HL-60 (cell line): ENCODE measurements at regions not wholly inside any gene's neighbourhood (a gene's known extent, or its start where the extent isn't known, plus 50 kb on each side); places are given as distances from the start of the nearest gene placed in this dataset.

ENCODE experiments used
- DNase-seq, 2 experiments: peaks; one replicate each; pipeline ENCODE4 v3.0.0-alpha.2; 2010 to 2020; ENCODE audit warnings: low read depth in 1 of 2, low spot score in 1 of 2
- H3K27ac ChIP-seq: fragments of 250-450 bp; sonication (Bioruptor Pico); replicated peaks from 2 replicates; pipeline ENCODE4 v1.5.1; 2020; ENCODE audit warnings: mild to moderate bottlenecking, moderate library complexity
- H3K27me3 ChIP-seq: fragments of 250-450 bp; sonication (Bioruptor Pico); 2 replicates; pipeline ENCODE4 v1.5.1; 2021; ENCODE audit warnings: mild to moderate bottlenecking, moderate library complexity; ENCODE audit not compliant: insufficient read depth, poor library complexity, severe bottlenecking
- H3K4me3 ChIP-seq: replicated peaks from 2 replicates; pipeline ENCODE4 v1.5.1; 2011; ENCODE audit warnings: mild to moderate bottlenecking, control low read depth, low read length; ENCODE audit not compliant: insufficient read depth
- GABPA ChIP-seq: IDR thresholded peaks from 2 replicates; pipeline ENCODE4 v1.6.1; 2012; ENCODE audit warnings: low read depth
- POLR2AphosphoS5 ChIP-seq: IDR thresholded peaks from 2 replicates; pipeline ENCODE4 v1.6.1; 2012; ENCODE audit warnings: low read depth
- SPI1 ChIP-seq: IDR thresholded peaks from 2 replicates; pipeline ENCODE4 v1.6.1; 2012; ENCODE audit warnings: low read depth, mild to moderate bottlenecking, borderline replicate concordance
- TF ChIP-seq, protein P1 (sequence below): IDR thresholded peaks from one replicate; pipeline ENCODE4 v1.5.1; 2011; ENCODE audit warnings: low read length, control low read depth, inconsistent platforms; ENCODE audit not compliant: insufficient read depth
- TF ChIP-seq, protein P2 (sequence below): IDR thresholded peaks from 2 replicates; pipeline ENCODE4 v1.6.1; 2012; ENCODE audit warnings: low read depth; ENCODE audit not compliant: insufficient replicate concordance

DNA sequence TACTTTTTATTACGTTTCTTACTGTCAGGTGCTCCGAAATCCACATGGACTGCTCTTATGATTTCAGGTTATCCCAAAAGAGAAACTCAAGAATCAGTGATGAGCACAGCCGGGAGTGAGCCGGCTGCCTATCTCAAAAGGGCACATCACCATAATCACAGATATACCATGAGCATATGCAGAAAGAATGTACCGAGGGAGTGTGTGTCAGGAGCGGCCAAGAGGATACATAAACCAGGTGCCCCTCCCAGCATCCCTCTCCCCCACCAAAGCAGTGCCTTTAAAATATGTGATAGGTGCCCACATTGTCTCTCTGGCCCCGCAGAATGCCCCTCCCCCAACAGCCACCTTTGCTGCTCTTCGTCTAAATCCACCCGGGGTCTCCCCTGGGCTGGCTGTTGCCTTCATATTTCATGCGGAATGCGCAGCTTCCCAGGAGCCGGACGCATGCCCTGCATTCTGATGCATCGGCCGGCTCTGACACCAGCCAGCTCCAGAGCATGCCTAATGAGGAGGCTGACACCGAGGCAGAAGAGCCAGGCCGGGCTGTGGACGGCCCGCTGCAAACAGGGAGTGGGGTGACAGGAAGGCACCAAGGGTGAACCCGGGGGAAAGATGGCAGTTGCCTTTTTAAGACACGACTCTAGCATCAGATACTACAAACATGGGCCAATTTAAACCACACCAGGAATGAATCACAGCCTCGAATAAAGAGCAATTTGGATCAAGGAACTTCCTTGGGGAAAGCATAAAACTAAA is 652.3 kb downstream of the BNC2 start:
- no peak for DNase-seq
- no peak overlapping the region for H3K27ac ChIP-seq
- H3K4me3 ChIP-seq = no peak overlapping the region
- TF ChIP-seq SPI1 (no peak), GABPA (no peak), POLR2AphosphoS5 (no peak)
- TF ChIP-seq, protein P1, sequence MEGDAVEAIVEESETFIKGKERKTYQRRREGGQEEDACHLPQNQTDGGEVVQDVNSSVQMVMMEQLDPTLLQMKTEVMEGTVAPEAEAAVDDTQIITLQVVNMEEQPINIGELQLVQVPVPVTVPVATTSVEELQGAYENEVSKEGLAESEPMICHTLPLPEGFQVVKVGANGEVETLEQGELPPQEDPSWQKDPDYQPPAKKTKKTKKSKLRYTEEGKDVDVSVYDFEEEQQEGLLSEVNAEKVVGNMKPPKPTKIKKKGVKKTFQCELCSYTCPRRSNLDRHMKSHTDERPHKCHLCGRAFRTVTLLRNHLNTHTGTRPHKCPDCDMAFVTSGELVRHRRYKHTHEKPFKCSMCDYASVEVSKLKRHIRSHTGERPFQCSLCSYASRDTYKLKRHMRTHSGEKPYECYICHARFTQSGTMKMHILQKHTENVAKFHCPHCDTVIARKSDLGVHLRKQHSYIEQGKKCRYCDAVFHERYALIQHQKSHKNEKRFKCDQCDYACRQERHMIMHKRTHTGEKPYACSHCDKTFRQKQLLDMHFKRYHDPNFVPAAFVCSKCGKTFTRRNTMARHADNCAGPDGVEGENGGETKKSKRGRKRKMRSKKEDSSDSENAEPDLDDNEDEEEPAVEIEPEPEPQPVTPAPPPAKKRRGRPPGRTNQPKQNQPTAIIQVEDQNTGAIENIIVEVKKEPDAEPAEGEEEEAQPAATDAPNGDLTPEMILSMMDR = no peak
- TF ChIP-seq, protein P2, sequence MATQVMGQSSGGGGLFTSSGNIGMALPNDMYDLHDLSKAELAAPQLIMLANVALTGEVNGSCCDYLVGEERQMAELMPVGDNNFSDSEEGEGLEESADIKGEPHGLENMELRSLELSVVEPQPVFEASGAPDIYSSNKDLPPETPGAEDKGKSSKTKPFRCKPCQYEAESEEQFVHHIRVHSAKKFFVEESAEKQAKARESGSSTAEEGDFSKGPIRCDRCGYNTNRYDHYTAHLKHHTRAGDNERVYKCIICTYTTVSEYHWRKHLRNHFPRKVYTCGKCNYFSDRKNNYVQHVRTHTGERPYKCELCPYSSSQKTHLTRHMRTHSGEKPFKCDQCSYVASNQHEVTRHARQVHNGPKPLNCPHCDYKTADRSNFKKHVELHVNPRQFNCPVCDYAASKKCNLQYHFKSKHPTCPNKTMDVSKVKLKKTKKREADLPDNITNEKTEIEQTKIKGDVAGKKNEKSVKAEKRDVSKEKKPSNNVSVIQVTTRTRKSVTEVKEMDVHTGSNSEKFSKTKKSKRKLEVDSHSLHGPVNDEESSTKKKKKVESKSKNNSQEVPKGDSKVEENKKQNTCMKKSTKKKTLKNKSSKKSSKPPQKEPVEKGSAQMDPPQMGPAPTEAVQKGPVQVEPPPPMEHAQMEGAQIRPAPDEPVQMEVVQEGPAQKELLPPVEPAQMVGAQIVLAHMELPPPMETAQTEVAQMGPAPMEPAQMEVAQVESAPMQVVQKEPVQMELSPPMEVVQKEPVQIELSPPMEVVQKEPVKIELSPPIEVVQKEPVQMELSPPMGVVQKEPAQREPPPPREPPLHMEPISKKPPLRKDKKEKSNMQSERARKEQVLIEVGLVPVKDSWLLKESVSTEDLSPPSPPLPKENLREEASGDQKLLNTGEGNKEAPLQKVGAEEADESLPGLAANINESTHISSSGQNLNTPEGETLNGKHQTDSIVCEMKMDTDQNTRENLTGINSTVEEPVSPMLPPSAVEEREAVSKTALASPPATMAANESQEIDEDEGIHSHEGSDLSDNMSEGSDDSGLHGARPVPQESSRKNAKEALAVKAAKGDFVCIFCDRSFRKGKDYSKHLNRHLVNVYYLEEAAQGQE = no peak
- no peaks in the 10 kb centered on the region for H3K27me3 ChIP-seq

DNA sequence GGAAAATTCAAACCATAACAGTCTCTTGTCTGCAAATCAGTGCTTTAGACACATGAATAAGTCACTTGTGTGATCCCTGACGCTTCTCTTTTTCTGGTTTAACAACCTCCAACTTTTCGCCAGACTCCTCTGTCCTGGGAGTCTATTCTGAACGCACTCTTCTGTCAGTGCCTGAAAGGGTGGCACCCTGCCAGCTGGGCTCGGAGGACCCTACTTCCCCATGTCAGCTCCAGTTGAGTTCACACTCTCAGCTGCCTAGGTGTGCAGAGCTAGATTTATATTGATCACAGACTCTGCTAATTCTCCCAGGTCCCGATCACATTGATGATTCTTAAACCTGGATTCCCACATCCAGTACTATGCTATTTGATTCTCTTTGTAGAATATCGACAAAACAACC is 649.1 kb downstream of the BNC2 start:
- no peaks in the 10 kb centered on the region for H3K27me3 ChIP-seq
- no peak overlapping the region for H3K27ac ChIP-seq
- TF ChIP-seq, protein P1 = no peak
- TF ChIP-seq SPI1 = no peak
- H3K4me3 ChIP-seq = no peak overlapping the region
- DNase-seq = no peak

DNA sequence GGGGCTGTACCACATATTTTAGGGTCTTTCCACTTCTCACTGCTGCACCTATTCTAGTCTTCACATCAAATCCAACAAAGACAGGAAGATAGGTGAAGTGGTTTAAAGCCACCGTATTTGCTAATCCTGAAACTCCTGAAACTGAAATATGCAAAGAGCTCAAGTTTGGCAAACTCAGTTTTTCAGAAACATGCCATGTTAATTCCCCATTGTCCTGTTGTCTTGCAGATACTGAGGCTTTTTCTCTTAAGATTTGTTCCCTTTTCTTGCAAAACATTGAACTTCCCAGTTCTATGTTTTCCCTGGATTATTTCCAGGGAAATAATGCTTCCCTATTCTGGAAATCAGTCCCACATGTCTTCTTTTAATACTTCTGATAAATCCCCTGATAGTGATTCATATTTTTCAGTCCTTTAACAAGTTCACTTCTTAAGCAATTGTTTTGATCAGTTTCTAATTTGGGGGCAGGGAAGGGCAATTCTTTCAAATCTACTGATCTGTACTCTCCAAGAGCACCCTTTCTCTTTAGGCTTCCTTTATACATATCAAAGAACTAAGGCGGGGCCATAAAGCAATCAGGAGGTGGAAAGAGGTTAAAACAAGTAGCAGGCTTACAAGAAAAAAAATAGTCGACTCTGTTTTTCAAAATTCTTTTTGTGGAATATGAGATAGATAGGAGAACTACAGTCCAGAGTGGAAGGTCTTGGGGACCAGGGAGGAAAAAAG is 648.5 kb downstream of the BNC2 start:
- Histone ChIP-seq H3K4me3 (no peak overlapping the region), H3K27ac (no peak overlapping the region), H3K27me3 (no peaks in the 10 kb centered on the region)
- no peak for DNase-seq
- TF ChIP-seq SPI1 (no peak), POLR2AphosphoS5 (no peak), GABPA (no peak)
- TF ChIP-seq, protein P2 = no peak
- TF ChIP-seq, protein P1 = no peak
